ENCODE measurements at regions not wholly inside any gene's neighbourhood (a gene's known extent, or its start where the extent isn't known, plus 50 kb on each side); places are given as distances from the start of the nearest gene placed in this dataset.

DNA sequence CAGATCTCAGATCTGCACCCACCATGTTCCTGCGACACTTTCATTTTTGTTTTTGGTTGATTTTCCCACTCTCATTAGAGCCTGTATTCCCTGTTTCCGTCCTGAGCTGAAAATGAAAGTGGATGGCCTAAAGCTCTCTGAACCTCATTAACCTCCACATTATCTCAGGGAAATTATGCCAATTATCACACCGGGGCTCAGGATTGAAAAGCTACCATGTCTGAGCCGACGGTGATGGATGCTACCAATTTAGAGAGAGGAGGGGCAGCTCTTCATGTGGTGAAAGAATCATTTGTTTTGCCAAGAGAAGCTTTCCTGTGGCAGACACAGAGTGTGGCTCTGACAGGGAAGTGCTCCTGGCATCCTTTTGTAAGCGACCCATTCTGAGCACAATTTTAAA is 410.4 kb upstream of the CDH11 start:
- H3K4me3 ChIP-seq (ENCODE audit: low read length in 2 of 2) = no peak overlapping the region
- DNase-seq (no peak), ATAC-seq (ENCODE audit: low FRiP score) (no peak)
- intact Hi-C loops (cut with DNase I) = no loop called here
- H3K9me3 ChIP-seq (ENCODE audit: control insufficient read depth, low read length) = no peaks in the 10 kb centered on the region
- no peaks in the 10 kb centered on the region for H3K27me3 ChIP-seq (ENCODE audit: control insufficient read depth in 1 of 2, insufficient read depth in 2 of 2, low read length in 1 of 2)
- H3K36me3 ChIP-seq (ENCODE audit: control insufficient read depth in 1 of 2, insufficient read depth in 2 of 2, low read length in 1 of 2) = no peaks in the 10 kb centered on the region
- no peak overlapping the region for H3K27ac ChIP-seq (ENCODE audit: low read depth in 1 of 2, low read length in 2 of 2)
- WGBS, 2 donors = 52 to 54% methylated on average over 6 of the region's 6 CpGs
- H3K4me1 ChIP-seq (ENCODE audit: control insufficient read depth in 1 of 2, insufficient read depth in 2 of 2, low read length in 2 of 2) = no peaks in the 10 kb centered on the region

GRCh38 chr16:65531475-65531874 is 409.6 kb upstream of the CDH11 start:
- H3K4me3 ChIP-seq (ENCODE audit: low read length in 2 of 2) = no peak overlapping the region
- WGBS, 2 donors = 73 to 80% methylated on average over 4 of the region's 4 CpGs
- intact Hi-C loops (cut with DNase I) = no loop called here
- no peaks in the 10 kb centered on the region for H3K27me3 ChIP-seq (ENCODE audit: control insufficient read depth in 1 of 2, insufficient read depth in 2 of 2, low read length in 1 of 2)
- H3K9me3 ChIP-seq (ENCODE audit: control insufficient read depth, low read length) = no peaks in the 10 kb centered on the region
- H3K4me1 ChIP-seq (ENCODE audit: control insufficient read depth in 1 of 2, insufficient read depth in 2 of 2, low read length in 2 of 2) = no peaks in the 10 kb centered on the region
- no peak overlapping the region for H3K27ac ChIP-seq (ENCODE audit: low read depth in 1 of 2, low read length in 2 of 2)
- DNase-seq (no peak), ATAC-seq (ENCODE audit: low FRiP score) (no peak)
- no peaks in the 10 kb centered on the region for H3K36me3 ChIP-seq (ENCODE audit: control insufficient read depth in 1 of 2, insufficient read depth in 2 of 2, low read length in 1 of 2)

DNA sequence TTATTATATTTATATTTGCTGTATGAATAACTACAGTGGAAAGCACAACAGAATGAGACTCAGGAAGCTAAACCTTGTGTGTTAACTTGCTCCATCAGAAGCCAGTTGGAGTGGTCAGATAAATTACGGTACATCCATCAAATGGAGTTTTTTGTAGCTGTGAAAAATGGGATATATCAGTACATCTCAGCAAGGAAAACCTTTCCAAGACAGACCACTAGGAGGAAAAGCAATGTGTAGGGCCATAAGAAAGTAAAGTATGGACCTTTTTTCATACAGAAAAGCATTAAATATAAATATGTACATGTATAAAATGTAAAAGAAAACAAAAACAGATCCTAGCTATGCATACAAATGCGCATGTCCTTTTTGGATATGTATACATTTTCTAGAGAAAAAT is 403.8 kb upstream of the CDH11 start:
- no peak overlapping the region for H3K4me3 ChIP-seq (ENCODE audit: low read length in 2 of 2)
- no peaks in the 10 kb centered on the region for H3K9me3 ChIP-seq (ENCODE audit: control insufficient read depth, low read length)
- H3K27ac ChIP-seq (ENCODE audit: low read depth in 1 of 2, low read length in 2 of 2) = no peak overlapping the region
- H3K36me3 ChIP-seq (ENCODE audit: control insufficient read depth in 1 of 2, insufficient read depth in 2 of 2, low read length in 1 of 2) = no peaks in the 10 kb centered on the region
- intact Hi-C loops (cut with DNase I) = loop anchor here in 1 of 2 donors (10.0 kb wide), 1 partner anchor 401 kb away; the partner anchor contains the start of gene CDH11
- ATAC-seq (ENCODE audit: low FRiP score) = no peak
- DNase-seq = no peak
- no peaks in the 10 kb centered on the region for H3K27me3 ChIP-seq (ENCODE audit: control insufficient read depth in 1 of 2, insufficient read depth in 2 of 2, low read length in 1 of 2)
- WGBS, 2 donors = 97 to 98% methylated on average over 2 of the region's 2 CpGs
- H3K4me1 ChIP-seq (ENCODE audit: control insufficient read depth in 1 of 2, insufficient read depth in 2 of 2, low read length in 2 of 2) = peaks cover 0 to 5% of the 10 kb centered on the region in 2 donors

- no peak overlapping the region for H3K4me3 ChIP-seq (ENCODE audit: low read length in 2 of 2)
- ATAC-seq (ENCODE audit: low FRiP score) = no peak
- peaks cover 2 to 6% of the 10 kb centered on the region in 2 donors for H3K4me1 ChIP-seq (ENCODE audit: control insufficient read depth in 1 of 2, insufficient read depth in 2 of 2, low read length in 2 of 2)
- peak in 1 of 2 donors; percentile 64 for DNase-seq
- 12 to 16% methylated on average over 8 of the region's 8 CpGs for WGBS, 2 donors
- intact Hi-C loops (cut with DNase I) = loop anchor here in 1 of 2 donors (10.0 kb wide), 1 partner anchor 400 kb away; the partner anchor contains the start of gene CDH11
- H3K36me3 ChIP-seq (ENCODE audit: control insufficient read depth in 1 of 2, insufficient read depth in 2 of 2, low read length in 1 of 2) = no peaks in the 10 kb centered on the region
- no peaks in the 10 kb centered on the region for H3K9me3 ChIP-seq (ENCODE audit: control insufficient read depth, low read length)
- peak overlapping the region in 1 of 2 donors; percentile 12 for H3K27ac ChIP-seq (ENCODE audit: low read depth in 1 of 2, low read length in 2 of 2)
- H3K27me3 ChIP-seq (ENCODE audit: control insufficient read depth in 1 of 2, insufficient read depth in 2 of 2, low read length in 1 of 2) = no peaks in the 10 kb centered on the region
Measured at GRCh38 chr16:65524997-65525396, 403.1 kb upstream of the CDH11 start.

DNA sequence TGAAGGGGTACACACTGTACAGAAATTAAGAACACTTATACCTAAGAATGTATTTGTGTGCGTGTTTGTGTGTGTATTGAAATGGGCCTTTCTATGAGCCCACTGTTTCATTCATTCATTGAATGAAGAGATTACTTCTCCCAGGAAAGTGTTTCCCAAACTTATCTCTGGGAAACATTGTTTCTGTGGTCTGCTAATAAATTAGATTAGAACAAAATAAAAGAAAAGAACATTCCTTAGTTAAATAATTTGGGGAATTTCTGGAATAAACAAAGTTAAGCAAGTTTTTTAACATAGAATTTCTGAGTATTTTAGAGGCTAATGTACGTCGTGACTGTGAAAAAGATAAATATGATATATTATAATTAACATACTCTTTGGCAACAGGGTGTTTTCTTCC is 402.4 kb upstream of the CDH11 start:
- WGBS, 2 donors = 49 to 54% methylated on average over 3 of the region's 3 CpGs
- Histone ChIP-seq H3K27ac (ENCODE audit: low read depth in 1 of 2, low read length in 2 of 2) (no peak overlapping the region), H3K36me3 (ENCODE audit: control insufficient read depth in 1 of 2, insufficient read depth in 2 of 2, low read length in 1 of 2) (no peaks in the 10 kb centered on the region), H3K4me3 (ENCODE audit: low read length in 2 of 2) (no peak overlapping the region), H3K4me1 (ENCODE audit: control insufficient read depth in 1 of 2, insufficient read depth in 2 of 2, low read length in 2 of 2) (peaks cover 7 to 9% of the 10 kb centered on the region in 2 donors), H3K9me3 (ENCODE audit: control insufficient read depth, low read length) (no peaks in the 10 kb centered on the region), H3K27me3 (ENCODE audit: control insufficient read depth in 1 of 2, insufficient read depth in 2 of 2, low read length in 1 of 2) (no peaks in the 10 kb centered on the region)
- ATAC-seq (ENCODE audit: low FRiP score) = no peak
- no peak for DNase-seq
- intact Hi-C loops (cut with DNase I) = loop anchor here in 1 of 2 donors (10.0 kb wide), 1 partner anchor 399 kb away; the partner anchor contains the start of gene CDH11

DNA sequence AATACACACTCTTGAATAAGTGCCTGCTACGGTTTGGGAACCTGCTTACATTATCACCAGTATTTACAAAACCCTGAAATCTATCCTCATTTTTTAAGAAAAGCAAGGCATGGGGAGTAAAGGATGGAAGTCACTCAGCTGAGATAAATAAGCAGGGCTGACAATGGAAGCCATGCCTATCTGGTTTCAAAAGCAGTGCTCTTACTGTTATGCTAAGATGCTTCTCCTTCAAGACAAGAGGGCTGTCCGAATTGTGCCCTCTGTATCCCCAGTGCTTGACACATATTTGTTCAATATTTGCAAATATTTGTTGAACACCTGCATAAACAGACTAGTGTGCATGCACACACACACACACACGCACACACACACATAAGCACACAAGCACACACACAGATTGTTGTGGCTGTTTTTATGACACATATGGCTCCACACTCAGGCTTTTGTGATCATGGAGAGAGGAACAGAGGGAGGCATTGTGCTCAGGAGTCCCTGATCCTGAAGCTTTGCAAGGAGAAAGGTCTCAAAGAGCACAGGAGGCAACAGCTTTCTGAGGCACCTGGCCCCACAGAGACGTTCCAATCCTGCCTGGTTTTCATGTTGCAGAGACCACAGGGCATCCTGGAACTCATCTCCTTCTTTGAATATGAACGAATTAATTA is 401.6 kb upstream of the CDH11 start:
- H3K4me3 ChIP-seq (ENCODE audit: low read length in 2 of 2) = no peak overlapping the region
- H3K4me1 ChIP-seq (ENCODE audit: control insufficient read depth in 1 of 2, insufficient read depth in 2 of 2, low read length in 2 of 2) = peaks cover 7 to 9% of the 10 kb centered on the region in 2 donors
- intact Hi-C loops (cut with DNase I) = loop anchor here in 1 of 2 donors (10.0 kb wide), 1 partner anchor 399 kb away; the partner anchor contains the start of gene CDH11
- DNase-seq (no peak), ATAC-seq (ENCODE audit: low FRiP score) (no peak)
- no peaks in the 10 kb centered on the region for H3K27me3 ChIP-seq (ENCODE audit: control insufficient read depth in 1 of 2, insufficient read depth in 2 of 2, low read length in 1 of 2)
- H3K27ac ChIP-seq (ENCODE audit: low read depth in 1 of 2, low read length in 2 of 2) = no peak overlapping the region
- no peaks in the 10 kb centered on the region for H3K36me3 ChIP-seq (ENCODE audit: control insufficient read depth in 1 of 2, insufficient read depth in 2 of 2, low read length in 1 of 2)
- no peaks in the 10 kb centered on the region for H3K9me3 ChIP-seq (ENCODE audit: control insufficient read depth, low read length)
- WGBS, 2 donors = 91 to 93% methylated on average over 5 of the region's 5 CpGs

DNA sequence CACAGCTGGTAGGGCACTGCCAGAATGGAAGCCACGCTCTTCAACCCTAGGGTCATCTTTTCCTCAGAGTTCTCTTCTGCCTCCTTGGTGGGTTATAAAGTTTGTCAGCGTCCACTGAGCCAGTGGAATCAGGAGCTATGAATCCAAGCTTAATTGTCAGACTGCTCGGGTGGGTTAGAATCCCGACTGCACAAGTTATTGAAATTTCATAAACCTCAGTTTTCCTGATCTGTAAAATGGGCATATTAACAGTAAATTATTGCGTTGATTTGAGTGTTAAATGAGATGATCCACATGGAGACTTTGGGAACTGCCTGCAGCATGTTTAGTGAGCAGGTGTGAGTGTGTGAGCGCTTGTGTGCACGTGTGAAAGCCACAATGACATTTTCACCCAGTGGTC is 400.5 kb upstream of the CDH11 start:
- Histone ChIP-seq H3K36me3 (ENCODE audit: control insufficient read depth in 1 of 2, insufficient read depth in 2 of 2, low read length in 1 of 2) (no peaks in the 10 kb centered on the region), H3K4me1 (ENCODE audit: control insufficient read depth in 1 of 2, insufficient read depth in 2 of 2, low read length in 2 of 2) (peaks cover 7 to 9% of the 10 kb centered on the region in 2 donors), H3K27me3 (ENCODE audit: control insufficient read depth in 1 of 2, insufficient read depth in 2 of 2, low read length in 1 of 2) (no peaks in the 10 kb centered on the region), H3K9me3 (ENCODE audit: control insufficient read depth, low read length) (no peaks in the 10 kb centered on the region), H3K27ac (ENCODE audit: low read depth in 1 of 2, low read length in 2 of 2) (peak overlapping the region in 1 of 2 donors; percentile 23), H3K4me3 (ENCODE audit: low read length in 2 of 2) (no peak overlapping the region)
- DNase-seq (no peak), ATAC-seq (ENCODE audit: low FRiP score) (no peak)
- intact Hi-C loops (cut with DNase I) = loop anchor here in 1 of 2 donors (10.0 kb wide), 1 partner anchor 398 kb away; the partner anchor contains the start of gene CDH11
- 95 to 97% methylated on average over 7 of the region's 7 CpGs for WGBS, 2 donors

GRCh38 chr16:65521633-65522328 is 399.9 kb upstream of the CDH11 start:
- peaks cover 7 to 9% of the 10 kb centered on the region in 2 donors for H3K4me1 ChIP-seq (ENCODE audit: control insufficient read depth in 1 of 2, insufficient read depth in 2 of 2, low read length in 2 of 2)
- no peaks in the 10 kb centered on the region for H3K36me3 ChIP-seq (ENCODE audit: control insufficient read depth in 1 of 2, insufficient read depth in 2 of 2, low read length in 1 of 2)
- H3K27ac ChIP-seq (ENCODE audit: low read depth in 1 of 2, low read length in 2 of 2) = peak overlapping the region in 1 of 2 donors; percentile 87
- WGBS, 2 donors = 2 to 4% methylated on average over 10 of the region's 10 CpGs
- no peaks in the 10 kb centered on the region for H3K9me3 ChIP-seq (ENCODE audit: control insufficient read depth, low read length)
- no peak for DNase-seq
- intact Hi-C loops (cut with DNase I) = loop anchor here in 1 of 2 donors (10.0 kb wide), 1 partner anchor 397 kb away; the partner anchor contains the start of gene CDH11
- no peak overlapping the region for H3K4me3 ChIP-seq (ENCODE audit: low read length in 2 of 2)
- H3K27me3 ChIP-seq (ENCODE audit: control insufficient read depth in 1 of 2, insufficient read depth in 2 of 2, low read length in 1 of 2) = no peaks in the 10 kb centered on the region
- peak; percentile 48 for ATAC-seq (ENCODE audit: low FRiP score)
